ENCODE measurements at regions not wholly inside any gene's neighbourhood (a gene's known extent, or its start where the extent isn't known, plus 50 kb on each side); places are given as distances from the start of the nearest gene placed in this dataset.
"Not testable (repeated sequence)": the region's sequence is repeated elsewhere in the genome, so short reads cannot be mapped to it uniquely, and the experiment has no call there.

DNA sequence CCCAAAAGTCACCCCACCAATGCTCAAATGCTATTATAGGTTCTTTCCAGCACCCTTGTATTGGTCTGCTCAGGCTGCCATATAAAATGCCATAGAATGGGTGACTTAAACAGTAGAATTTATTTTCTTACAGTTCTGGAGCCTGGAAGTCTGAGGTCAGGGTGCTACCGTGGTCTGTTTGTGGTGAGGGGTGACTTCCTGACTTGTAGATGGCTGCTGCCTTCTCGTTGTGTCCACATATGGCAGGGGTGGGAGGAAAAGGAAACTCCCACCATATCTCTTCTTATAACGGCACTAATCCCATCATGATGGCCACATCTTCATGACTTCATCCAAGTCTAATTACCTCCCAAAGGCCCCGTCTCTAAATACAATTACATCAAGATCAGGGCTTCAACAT is 257.8 kb upstream of the TARS1 start:
- peak; percentile 38 for FAIRE-seq
- no peak for TF ChIP-seq POLR2A (IDR thresholded peaks at IDR 0.05; ENCODE audit: low read depth, low read length)
- DNase-seq (ENCODE audit: insufficient read length, low spot score), result no peak

GRCh38 chr5:33184367-33184766 is 256.4 kb upstream of the TARS1 start:
- FAIRE-seq, result peak; percentile 38

GRCh38 chr5:33188089-33188488 is 252.7 kb upstream of the TARS1 start:
- DNase-seq (ENCODE audit: insufficient read length, low spot score), result no peak
- no peak for TF ChIP-seq POLR2A (IDR thresholded peaks at IDR 0.05; ENCODE audit: low read depth, low read length)
- FAIRE-seq, result no peak

More at GRCh38 chr5:33184367-33184766, 256.4 kb upstream of the TARS1 start:
- no peak for DNase-seq (ENCODE audit: insufficient read length, low spot score)
- no peak for TF ChIP-seq POLR2A (IDR thresholded peaks at IDR 0.05; ENCODE audit: low read depth, low read length)

GRCh38 chr5:33194914-33195313 is 245.9 kb upstream of the TARS1 start:
- no peak for TF ChIP-seq POLR2A (IDR thresholded peaks at IDR 0.05; ENCODE audit: low read depth, low read length)
- FAIRE-seq (no peak), DNase-seq (ENCODE audit: insufficient read length, low spot score) (no peak)

- no peak for DNase-seq (ENCODE audit: insufficient read length, low spot score)
- TF ChIP-seq POLR2A (IDR thresholded peaks at IDR 0.05; ENCODE audit: low read depth, low read length), result no peak
- FAIRE-seq, result peak; percentile 89
These were observed 245.2 kb upstream of the TARS1 start for GRCh38 chr5:33195431-33196165.

DNA sequence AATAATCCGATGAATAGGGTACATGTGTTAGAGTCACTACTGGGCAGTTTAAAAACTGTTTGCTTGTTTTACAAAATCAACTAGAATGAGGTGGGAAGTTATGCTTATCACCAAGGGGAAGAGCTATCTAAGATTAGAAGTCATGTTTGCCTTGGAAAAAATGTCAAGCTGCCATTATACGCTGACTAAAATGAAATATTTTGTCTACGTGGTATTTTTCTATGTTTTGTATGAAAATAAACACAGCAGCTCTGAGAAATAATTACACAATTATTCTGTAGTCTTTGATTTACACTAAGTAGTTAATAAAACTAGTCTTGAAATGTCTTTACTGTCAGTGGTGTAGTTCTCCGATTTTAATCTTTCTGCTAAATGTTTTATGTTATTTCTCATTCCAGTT is 241.9 kb upstream of the TARS1 start:
- DNase-seq (ENCODE audit: insufficient read length, low spot score) (no peak), FAIRE-seq (no peak)
- TF ChIP-seq POLR2A (IDR thresholded peaks at IDR 0.05; ENCODE audit: low read depth, low read length), result no peak

- no peak for FAIRE-seq
- no peak for TF ChIP-seq POLR2A (IDR thresholded peaks at IDR 0.05; ENCODE audit: low read depth, low read length)
These were observed 236.8 kb upstream of the TARS1 start for GRCh38 chr5:33203931-33204330.

DNA sequence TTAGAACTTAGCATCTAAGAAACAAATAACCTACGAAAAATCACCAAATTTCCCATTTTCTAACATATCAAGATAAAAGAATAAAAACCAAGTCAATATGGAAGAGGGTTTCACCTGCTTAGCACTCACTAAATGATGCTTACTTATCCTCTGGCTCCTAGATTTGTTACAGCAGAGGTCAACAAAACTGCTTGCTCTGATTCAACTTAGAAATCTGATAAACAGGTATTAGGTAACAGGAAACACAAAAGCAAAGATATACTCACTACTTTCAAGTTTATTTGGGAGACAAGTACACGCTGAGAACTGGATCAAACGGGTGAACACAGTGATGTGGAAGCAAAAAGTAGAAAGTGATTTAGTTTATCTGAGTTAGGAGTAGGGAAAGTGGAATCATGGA is 235.7 kb upstream of the TARS1 start:
- FAIRE-seq, result peak; percentile 38
- no peak for TF ChIP-seq POLR2A (IDR thresholded peaks at IDR 0.05; ENCODE audit: low read depth, low read length)
- no peak for DNase-seq (ENCODE audit: insufficient read length, low spot score)

More at GRCh38 chr5:33203931-33204330, 236.8 kb upstream of the TARS1 start:
- DNase-seq (ENCODE audit: insufficient read length, low spot score), result no peak

- DNase-seq (ENCODE audit: insufficient read length, low spot score), result no peak
- FAIRE-seq, result peak; percentile 41
- no peak for TF ChIP-seq POLR2A (IDR thresholded peaks at IDR 0.05; ENCODE audit: low read depth, low read length)
These were observed 234.9 kb upstream of the TARS1 start for GRCh38 chr5:33205727-33206410.

DNA sequence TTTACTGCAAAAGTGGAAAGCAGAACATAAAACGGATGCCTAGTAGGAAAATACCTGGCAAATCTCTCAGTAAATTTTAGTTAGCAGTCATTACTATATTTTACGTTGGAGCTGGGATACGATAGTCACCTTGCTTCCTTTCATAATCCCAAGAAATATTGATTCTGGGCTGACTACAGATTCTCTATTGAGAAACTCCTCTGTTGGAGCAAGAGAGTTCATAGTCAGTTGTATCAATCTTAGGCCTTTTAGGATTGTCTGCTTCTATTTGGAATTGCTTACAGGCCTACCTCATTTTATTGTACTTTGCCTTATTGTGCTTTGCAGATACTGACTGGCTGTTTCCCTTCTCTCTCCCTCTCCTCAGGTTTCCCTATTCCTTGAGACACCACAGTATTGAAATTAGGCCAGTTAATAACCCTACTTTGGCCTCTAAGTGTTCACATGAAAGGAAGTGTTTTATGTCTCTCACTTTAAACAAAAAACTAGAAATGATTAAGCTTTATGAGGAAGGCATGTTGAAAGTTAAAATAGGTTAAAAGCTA is 233.7 kb upstream of the TARS1 start:
- no peak for TF ChIP-seq POLR2A (IDR thresholded peaks at IDR 0.05; ENCODE audit: low read depth, low read length)
- FAIRE-seq (no peak), DNase-seq (ENCODE audit: insufficient read length, low spot score) (no peak)

DNA sequence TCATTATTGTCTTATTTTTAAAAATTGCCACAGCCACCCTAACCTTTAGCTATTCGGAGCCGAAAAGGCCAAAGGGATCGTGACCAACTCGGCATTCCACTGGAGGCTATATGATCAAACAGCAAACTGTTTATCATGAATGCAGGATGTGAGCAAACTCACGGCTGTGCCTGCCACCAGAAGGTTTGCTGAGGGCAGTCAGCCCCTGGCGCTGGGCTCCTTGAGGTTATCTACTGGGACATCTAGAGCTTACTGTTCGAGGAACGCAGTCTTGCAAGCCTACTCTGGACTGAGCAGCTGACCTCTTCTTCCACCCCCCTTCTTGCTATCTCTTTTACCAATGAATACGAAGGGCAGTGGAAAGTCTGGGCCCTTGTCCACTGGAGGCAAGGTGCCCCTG is 231.5 kb upstream of the TARS1 start:
- no peak for DNase-seq (ENCODE audit: insufficient read length, low spot score)
- no peak for TF ChIP-seq POLR2A (IDR thresholded peaks at IDR 0.05; ENCODE audit: low read depth, low read length)
- FAIRE-seq, result no peak

DNA sequence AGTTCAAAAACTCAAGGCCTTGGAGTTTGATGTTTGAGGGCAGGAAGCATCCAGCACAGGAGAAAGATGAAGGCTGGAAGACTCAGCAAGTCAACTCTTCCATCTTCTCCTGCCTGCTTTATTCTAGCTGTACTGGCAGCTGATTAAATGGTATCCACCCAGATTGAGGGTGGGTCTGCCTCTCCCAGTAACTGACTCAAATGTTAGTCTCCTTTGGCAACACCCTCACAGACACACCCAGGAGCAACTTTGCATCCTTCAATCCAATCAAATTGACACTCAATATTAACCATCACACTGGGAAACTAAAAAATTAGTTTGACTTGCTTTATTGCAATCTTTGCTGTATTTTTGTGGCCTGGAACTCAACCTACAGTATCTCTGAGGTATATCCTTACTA is 230.5 kb upstream of the TARS1 start:
- DNase-seq (ENCODE audit: insufficient read length, low spot score); FAIRE-seq: not testable (repeated sequence)

DNA sequence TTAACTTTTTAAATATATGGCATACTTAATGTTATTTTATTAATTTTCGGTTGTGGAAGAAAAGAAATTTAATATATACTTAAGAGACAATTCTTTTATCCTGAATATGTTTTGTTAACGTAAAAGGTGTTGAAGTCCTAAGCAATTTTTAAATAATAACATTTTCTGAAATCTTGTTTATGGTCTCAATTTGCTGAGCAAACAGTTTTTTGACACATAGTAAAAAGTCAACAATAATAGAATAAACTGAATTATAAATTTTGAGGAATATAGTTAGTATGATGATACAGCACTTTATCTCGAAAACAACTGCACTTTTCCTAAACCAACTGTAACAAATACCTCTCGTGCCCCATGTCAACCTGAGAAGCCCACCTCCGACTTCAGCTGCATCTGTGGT is 229.8 kb upstream of the TARS1 start:
- TF ChIP-seq POLR2A (IDR thresholded peaks at IDR 0.05; ENCODE audit: low read depth, low read length), result no peak
- FAIRE-seq (no peak), DNase-seq (ENCODE audit: insufficient read length, low spot score) (no peak)

- TF ChIP-seq POLR2A (IDR thresholded peaks at IDR 0.05; ENCODE audit: low read depth, low read length), result no peak
- DNase-seq (ENCODE audit: insufficient read length, low spot score), result no peak
- no peak for FAIRE-seq
These were observed 228.3 kb upstream of the TARS1 start for GRCh38 chr5:33212439-33212838.

- no peak for TF ChIP-seq POLR2A (IDR thresholded peaks at IDR 0.05; ENCODE audit: low read depth, low read length)
- DNase-seq (ENCODE audit: insufficient read length, low spot score) (no peak), FAIRE-seq (no peak)
These were observed 227.9 kb upstream of the TARS1 start for GRCh38 chr5:33212900-33213299.
